NT2/D1 (cell line): ENCODE measurements at regions not wholly inside any gene's neighbourhood (a gene's known extent, or its start where the extent isn't known, plus 50 kb on each side); places are given as distances from the start of the nearest gene placed in this dataset.
"Not testable (repeated sequence)": the region's sequence is repeated elsewhere in the genome, so short reads cannot be mapped to it uniquely, and the experiment has no call there.

Source experiments
- DNase-seq: peaks from one replicate; pipeline ENCODE4 v3.0.0-alpha.2; 2011; ENCODE audit warnings: low read depth, low spot score
- H3K27me3 ChIP-seq: 2 replicates; pipeline ENCODE4 v1.6.0; 2011; ENCODE audit warnings: mild to moderate bottlenecking; ENCODE audit not compliant: insufficient read length, insufficient read depth
- H3K36me3 ChIP-seq: 2 replicates; pipeline ENCODE4 v1.6.1; 2011; ENCODE audit warnings: mild to moderate bottlenecking, low read length, mixed read lengths; ENCODE audit not compliant: insufficient read depth, insufficient read length
- H3K4me1 ChIP-seq: 2 replicates; pipeline ENCODE4 v1.5.1; 2011; ENCODE audit not compliant: insufficient read depth, insufficient read length
- H3K4me3 ChIP-seq: 2 replicates; pipeline ENCODE4 v1.5.1; 2011; ENCODE audit warnings: low read depth; ENCODE audit not compliant: insufficient read length
- H3K9ac ChIP-seq: 2 replicates; pipeline ENCODE4 v1.6.0; 2011; ENCODE audit warnings: low read depth; ENCODE audit not compliant: insufficient read length
- H3K9me3 ChIP-seq: 2 replicates; pipeline ENCODE4 v1.5.1; 2011; ENCODE audit warnings: mild to moderate bottlenecking, low read length; ENCODE audit not compliant: insufficient read depth
- SUZ12 ChIP-seq: IDR thresholded peaks from 2 replicates; pipeline ENCODE4 v1.6.1; 2011; ENCODE audit not compliant: insufficient read length, insufficient read depth; ENCODE audit errors: extremely low read depth
- YY1 ChIP-seq: IDR thresholded peaks from 2 replicates; pipeline ENCODE4 v1.6.1; 2011; ENCODE audit not compliant: insufficient read length, insufficient read depth
- ZNF274 ChIP-seq: IDR thresholded peaks from 2 replicates; pipeline ENCODE4 v1.6.1; 2011; ENCODE audit warnings: mild to moderate bottlenecking, low read depth, low read length

DNA sequence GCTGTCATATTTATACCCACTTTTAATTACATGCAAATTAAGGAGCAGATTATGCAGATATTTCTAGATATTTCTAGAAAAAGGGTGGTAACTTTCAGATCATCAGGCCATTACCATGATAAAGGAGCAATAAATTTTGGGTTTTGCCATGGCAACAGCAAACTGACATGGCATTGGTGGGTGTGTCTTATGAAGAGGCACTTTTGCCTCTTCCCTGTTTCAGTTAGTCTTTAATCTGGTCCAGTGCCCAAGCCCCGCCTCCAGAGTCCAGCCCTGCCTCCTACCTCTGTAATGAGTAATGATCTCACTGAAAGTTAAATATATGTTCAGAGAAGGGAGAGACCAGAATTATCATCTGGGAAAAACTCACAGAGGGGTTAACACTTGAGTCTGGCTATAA, 124.8 kb downstream of the SCG2 start:
- DNase-seq: no peak
- TF ChIP-seq YY1 (no peak), SUZ12 (no peak), ZNF274 (no peak)

DNA sequence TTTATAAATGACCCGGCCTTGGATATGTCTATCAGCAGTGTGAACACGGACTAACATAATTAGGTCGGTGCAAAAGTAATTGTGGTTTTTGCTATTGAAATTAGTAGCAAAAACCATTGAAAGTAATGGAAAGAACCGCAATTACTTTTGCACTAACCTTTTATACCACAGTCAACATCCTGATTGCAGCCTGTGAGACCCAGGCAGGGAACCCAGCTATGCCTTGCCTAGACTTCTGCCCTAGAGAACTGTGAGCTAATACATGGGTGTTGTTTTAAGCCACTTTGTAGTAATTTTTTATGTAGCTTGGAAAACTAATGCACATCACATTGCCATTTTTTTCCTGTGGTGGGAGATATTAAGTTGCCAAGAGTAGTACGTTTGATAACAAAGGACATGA, 120.7 kb downstream of the SCG2 start:
- Histone ChIP-seq H3K36me3 (no peaks in the 10 kb centered on the region), H3K27me3 (no peaks in the 10 kb centered on the region), H3K4me3 (no peak overlapping the region), H3K9ac (no peak overlapping the region), H3K4me1 (no peaks in the 10 kb centered on the region), H3K9me3 (no peaks in the 10 kb centered on the region)
- no peak for DNase-seq
- TF ChIP-seq SUZ12: no peak
- no peak for TF ChIP-seq ZNF274
- no peak for TF ChIP-seq YY1

More for the DNA sequence above, 124.8 kb downstream of the SCG2 start:
- H3K36me3 ChIP-seq: no peaks in the 10 kb centered on the region
- no peak overlapping the region for H3K9ac ChIP-seq
- H3K4me1 ChIP-seq: no peaks in the 10 kb centered on the region
- H3K9me3 ChIP-seq: no peaks in the 10 kb centered on the region
- no peaks in the 10 kb centered on the region for H3K27me3 ChIP-seq
- H3K4me3 ChIP-seq: no peak overlapping the region

- H3K4me1 ChIP-seq: no peaks in the 10 kb centered on the region
- TF ChIP-seq YY1 (no peak), SUZ12 (no peak), ZNF274 (no peak)
- H3K36me3 ChIP-seq: no peaks in the 10 kb centered on the region
- no peak overlapping the region for H3K9ac ChIP-seq
- no peak for DNase-seq
- H3K9me3 ChIP-seq: no peaks in the 10 kb centered on the region
- no peak overlapping the region for H3K4me3 ChIP-seq
- H3K27me3 ChIP-seq: no peaks in the 10 kb centered on the region
These were observed 115.4 kb downstream of the SCG2 start for GRCh38 chr2:223486751-223487150.

DNA sequence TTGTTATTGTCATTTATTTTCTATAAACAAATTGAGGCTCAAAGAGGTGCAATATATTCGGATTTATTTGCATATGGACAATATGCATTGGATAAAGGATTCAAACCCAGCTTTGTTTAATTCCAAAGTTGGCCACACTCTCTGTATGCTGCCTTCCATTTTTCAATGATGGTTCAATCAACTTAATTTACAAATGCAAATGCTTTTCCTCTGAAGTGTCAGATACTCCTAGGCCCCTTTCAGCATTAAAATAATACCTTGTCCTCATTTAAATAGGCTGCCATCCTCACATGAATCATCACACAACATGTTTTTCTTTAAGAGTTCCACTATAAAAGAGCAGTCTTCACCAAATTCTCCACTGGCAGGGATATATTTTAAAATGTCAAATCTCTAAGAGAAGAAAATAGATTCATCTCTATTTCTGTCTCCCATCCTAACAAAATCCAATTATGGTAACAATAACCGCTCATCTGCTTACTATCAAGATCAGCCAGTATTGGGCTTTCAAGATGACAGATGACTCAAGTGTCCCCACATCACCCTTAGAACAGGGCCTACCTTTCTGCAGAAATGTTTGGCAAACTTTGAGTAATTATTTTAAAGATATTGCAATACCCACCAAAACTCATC, 114.8 kb downstream of the SCG2 start:
- TF ChIP-seq ZNF274: no peak
- no peak for TF ChIP-seq YY1
- TF ChIP-seq SUZ12: no peak
- H3K36me3 ChIP-seq: no peaks in the 10 kb centered on the region
- H3K9ac ChIP-seq: no peak overlapping the region
- no peaks in the 10 kb centered on the region for H3K4me1 ChIP-seq
- H3K4me3 ChIP-seq: no peak overlapping the region
- no peak for DNase-seq
- H3K9me3 ChIP-seq: no peaks in the 10 kb centered on the region
- no peaks in the 10 kb centered on the region for H3K27me3 ChIP-seq

DNA sequence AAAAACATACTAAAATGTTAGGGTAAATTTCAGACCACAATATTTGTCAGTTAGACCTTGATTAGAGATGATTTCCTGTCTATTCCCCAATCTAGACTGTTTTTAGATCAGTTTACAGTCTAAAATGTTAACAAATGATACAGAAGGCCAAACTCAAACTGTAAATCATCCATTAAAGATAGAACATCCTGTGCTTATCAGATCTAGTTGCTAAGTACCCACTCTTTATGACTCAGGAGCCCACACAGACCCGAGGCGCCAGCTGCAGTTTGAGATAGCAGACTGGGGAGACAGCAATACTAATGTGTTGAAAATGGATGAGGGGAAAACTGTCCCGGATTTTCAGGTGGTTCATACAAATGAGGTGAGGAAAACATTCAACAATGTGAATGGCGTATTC, 113.3 kb downstream of the SCG2 start:
- H3K36me3 ChIP-seq: no peaks in the 10 kb centered on the region
- no peak overlapping the region for H3K9ac ChIP-seq
- H3K4me1 ChIP-seq: no peaks in the 10 kb centered on the region
- no peaks in the 10 kb centered on the region for H3K27me3 ChIP-seq
- DNase-seq: no peak
- H3K9me3 ChIP-seq: no peaks in the 10 kb centered on the region
- TF ChIP-seq ZNF274: no peak
- TF ChIP-seq SUZ12: no peak
- TF ChIP-seq YY1: no peak
- no peak overlapping the region for H3K4me3 ChIP-seq

DNA sequence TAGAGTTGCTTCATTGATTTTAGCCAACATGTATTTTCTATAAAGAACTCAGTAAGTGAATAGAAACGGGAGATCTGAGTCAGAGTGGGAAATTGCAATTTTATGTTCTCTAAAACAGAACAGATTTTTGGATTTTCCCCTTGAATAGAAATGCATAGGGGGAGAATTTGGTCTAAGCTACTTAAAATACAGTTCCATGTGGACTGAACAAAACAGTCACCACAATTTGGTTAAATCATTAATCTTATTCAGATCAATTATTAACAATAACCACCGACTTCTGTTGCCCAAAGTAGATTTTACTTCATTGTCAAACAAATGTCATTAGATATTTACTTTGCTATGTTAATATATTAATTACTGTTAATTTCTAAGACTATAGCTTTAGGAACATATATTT, 107.7 kb downstream of the SCG2 start:
- H3K9me3 ChIP-seq: no peaks in the 10 kb centered on the region
- H3K4me1 ChIP-seq: no peaks in the 10 kb centered on the region
- no peaks in the 10 kb centered on the region for H3K36me3 ChIP-seq
- H3K9ac ChIP-seq: no peak overlapping the region
- no peak overlapping the region for H3K4me3 ChIP-seq
- no peak for DNase-seq
- TF ChIP-seq ZNF274: no peak
- no peak for TF ChIP-seq SUZ12
- no peak for TF ChIP-seq YY1
- no peaks in the 10 kb centered on the region for H3K27me3 ChIP-seq

DNA sequence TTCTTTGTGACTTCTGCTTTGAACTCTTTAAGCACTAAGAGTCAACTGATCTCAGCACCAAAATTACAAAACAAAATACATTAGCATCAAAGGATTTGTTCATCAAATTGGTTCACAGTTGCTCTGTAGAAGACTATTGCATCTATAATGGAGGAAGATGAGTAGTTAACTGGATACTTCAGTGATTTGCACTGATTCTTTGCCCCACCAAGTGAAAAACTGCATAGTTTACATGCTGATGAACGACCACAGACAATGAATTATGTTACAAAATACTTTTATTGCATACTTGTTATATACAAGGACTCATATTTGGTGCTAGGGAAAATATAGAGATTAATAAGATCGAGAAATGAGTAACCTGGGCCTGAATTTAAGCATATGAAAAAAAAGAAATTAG, 107.2 kb downstream of the SCG2 start:
- H3K9ac ChIP-seq: no peak overlapping the region
- DNase-seq: no peak
- H3K27me3 ChIP-seq: no peaks in the 10 kb centered on the region
- H3K9me3 ChIP-seq: no peaks in the 10 kb centered on the region
- TF ChIP-seq SUZ12: no peak
- TF ChIP-seq YY1: no peak
- TF ChIP-seq ZNF274: no peak
- H3K4me1 ChIP-seq: no peaks in the 10 kb centered on the region
- no peaks in the 10 kb centered on the region for H3K36me3 ChIP-seq
- no peak overlapping the region for H3K4me3 ChIP-seq

- not testable (repeated sequence) for H3K36me3 ChIP-seq, H3K9me3 ChIP-seq, H3K4me1 ChIP-seq, H3K9ac ChIP-seq, H3K27me3 ChIP-seq, DNase-seq, H3K4me3 ChIP-seq
These were observed 105.3 kb downstream of the SCG2 start for GRCh38 chr2:223496853-223497252.
